PC-3 (cell line): ENCODE measurements at regions not wholly inside any gene's neighbourhood (a gene's known extent, or its start where the extent isn't known, plus 50 kb on each side); places are given as distances from the start of the nearest gene placed in this dataset.

Experiments used
- ATAC-seq: fragments of 200-7000 bp; cut with Tn5 transposase; 2 replicates; pipeline ENCODE4 v1.9.1; 2020; ENCODE audit warnings: mild to moderate bottlenecking, moderate library complexity
- BruUV-seq: library from RNA; stranded (reverse); fragments of 400-500 nt; replicated peaks from 2 replicates; lab custom pipeline; 2021; lab: Mats Ljungman, UMichigan
- CTCF ChIA-PET: fragments of 300-600 bp; sonication (Branson Sonifier 250); formaldehyde crosslinking; loops from one replicate; lab custom pipeline; 2022; ENCODE audit warnings: antibody characterized with exemption; lab: Charles Lee
- POLR2A ChIA-PET: fragments of 300-600 bp; sonication (Branson Sonifier 250); formaldehyde crosslinking; loops from one replicate; lab custom pipeline; 2022; ENCODE audit warnings: antibody characterized with exemption; ENCODE audit not compliant: unreplicated experiment; lab: Charles Lee
- DNase-seq: peaks from one replicate; pipeline ENCODE4 v3.0.0-alpha.2; 2015
- H2AFZ ChIP-seq: fragments of 300-600 bp; sonication (generic); 2 replicates; pipeline ENCODE4 v1.6.0; 2016; ENCODE audit warnings: antibody characterized with exemption, low read length
- H3F3A ChIP-seq: fragments of 300-600 bp; sonication (generic); one replicate; pipeline ENCODE4 v1.6.0; 2017; ENCODE audit warnings: antibody characterized with exemption, low read length, control low read depth, mild to moderate bottlenecking; ENCODE audit not compliant: unreplicated experiment
- H3K27ac ChIP-seq: fragments of 300-600 bp; sonication (generic); 2 replicates; pipeline ENCODE4 v1.5.1; 2016; ENCODE audit warnings: mild to moderate bottlenecking, low read length
- H3K27me3 ChIP-seq: fragments of 300-600 bp; sonication (generic); 2 replicates; pipeline ENCODE4 v1.6.1; 2016; ENCODE audit warnings: low read length, mixed read lengths
- H3K36me3 ChIP-seq: fragments of 300-600 bp; sonication (generic); 2 replicates; pipeline ENCODE4 v1.6.1; 2016; ENCODE audit warnings: low read depth, mixed run types, low read length, mixed read lengths
- H3K4me1 ChIP-seq: fragments of 300-600 bp; sonication (generic); 2 replicates; pipeline ENCODE4 v1.5.1; 2016; ENCODE audit warnings: low read length; ENCODE audit not compliant: insufficient read depth
- H3K4me2 ChIP-seq: fragments of 300-600 bp; sonication (generic); 2 replicates; pipeline ENCODE4 v1.6.0; 2016; ENCODE audit warnings: low read length
- H3K4me3 ChIP-seq: fragments of 300-600 bp; sonication (generic); 2 replicates; pipeline ENCODE4 v1.5.1; 2016; ENCODE audit warnings: mild to moderate bottlenecking, low read length, mixed read lengths
- H3K79me2 ChIP-seq: fragments of 300-600 bp; sonication (generic); 2 replicates; pipeline ENCODE4 v1.6.1; 2017; ENCODE audit warnings: low read length, mixed read lengths
- H3K9ac ChIP-seq: fragments of 300-600 bp; sonication (generic); 2 replicates; pipeline ENCODE4 v1.6.0; 2016; ENCODE audit warnings: mild to moderate bottlenecking, low read length
- H3K9me2 ChIP-seq: fragments of 300-600 bp; sonication (generic); replicated peaks from 2 replicates; pipeline ENCODE4 v1.6.1; 2016; ENCODE audit warnings: mixed run types, low read length, mixed read lengths
- H3K9me3 ChIP-seq: fragments of 300-600 bp; sonication (generic); 2 replicates; pipeline ENCODE4 v1.6.1; 2016; ENCODE audit warnings: low read length, mixed read lengths
- H4K20me1 ChIP-seq: fragments of 300-600 bp; sonication (generic); 2 replicates; pipeline ENCODE4 v1.6.1; 2016; ENCODE audit warnings: low read length, mixed read lengths
- EZH2 ChIP-seq: fragments of 300-600 bp; sonication (generic); IDR thresholded peaks from one replicate; pipeline ENCODE4 v1.6.1; 2017; ENCODE audit warnings: antibody characterized with exemption, mild to moderate bottlenecking, low read length; ENCODE audit not compliant: unreplicated experiment
- EZH2phosphoT487 ChIP-seq: fragments of 300-600 bp; sonication (generic); IDR thresholded peaks from 2 replicates; pipeline ENCODE4 v1.6.1; 2018; ENCODE audit warnings: mild to moderate bottlenecking, antibody characterized with exemption, low read length, borderline replicate concordance
- intact Hi-C: fragments of 100-400 bp; cut with micrococcal nuclease; formaldehyde crosslinking; loops from 2 replicates; pipeline ENCODE4 v1.9.0; 2023
- TF ChIP-seq, protein P1 (sequence below): fragments of 300-600 bp; sonication (generic); conservative IDR thresholded peaks from 2 replicates; pipeline ENCODE4 v1.5.1; 2017; ENCODE audit warnings: antibody characterized with exemption, low read depth, mild to moderate bottlenecking, low read length

DNA sequence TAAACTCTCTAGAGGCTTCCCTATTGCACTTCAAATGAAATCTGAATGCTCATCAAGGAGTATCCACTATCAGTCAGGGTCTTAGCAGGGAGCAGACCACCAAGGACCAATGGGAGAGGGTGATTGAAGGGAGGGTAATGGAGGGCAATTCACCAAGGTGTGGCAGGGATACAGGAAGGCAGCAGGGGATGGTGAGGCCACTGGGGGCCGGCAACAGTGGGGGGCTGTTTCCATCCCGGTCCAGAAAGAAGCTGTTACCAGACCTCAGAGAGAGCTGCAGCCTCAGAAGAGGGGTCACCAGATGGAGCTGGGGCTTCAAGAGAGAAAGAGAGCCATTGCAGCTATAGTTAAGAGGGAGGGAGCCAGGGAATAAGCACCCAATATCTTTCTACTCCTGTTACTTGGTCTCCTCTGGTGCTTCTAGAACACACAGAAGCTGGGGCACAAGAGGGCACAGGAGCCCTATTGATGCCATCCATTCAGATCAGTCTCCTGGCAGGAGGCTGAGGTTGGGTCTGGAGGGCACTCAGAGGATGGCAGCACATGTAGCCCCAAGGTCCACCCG is 417.6 kb downstream of the PTPRU start:
- H3K4me3 ChIP-seq, result no peak overlapping the region
- intact Hi-C loops, result loop anchor here (5.0 kb wide), 1 partner anchor 142 kb away; no protein-coding TSS in a partner anchor
- H3F3A ChIP-seq, result no peaks in the 10 kb centered on the region
- DNase-seq (no peak), ATAC-seq (no peak)
- H3K9ac ChIP-seq, result no peak overlapping the region
- CTCF ChIA-PET, result no interaction called here
- POLR2A ChIA-PET, result no interaction called here
- no peaks in the 10 kb centered on the region for H4K20me1 ChIP-seq
- H3K4me1 ChIP-seq, result peaks cover 21% of the 10 kb centered on the region
- H3K27ac ChIP-seq, result no peak overlapping the region
- H3K9me2 ChIP-seq, result no peaks in the 10 kb centered on the region
- TF ChIP-seq EZH2phosphoT487 (no peak), EZH2 (no peak)
- TF ChIP-seq, protein P1, sequence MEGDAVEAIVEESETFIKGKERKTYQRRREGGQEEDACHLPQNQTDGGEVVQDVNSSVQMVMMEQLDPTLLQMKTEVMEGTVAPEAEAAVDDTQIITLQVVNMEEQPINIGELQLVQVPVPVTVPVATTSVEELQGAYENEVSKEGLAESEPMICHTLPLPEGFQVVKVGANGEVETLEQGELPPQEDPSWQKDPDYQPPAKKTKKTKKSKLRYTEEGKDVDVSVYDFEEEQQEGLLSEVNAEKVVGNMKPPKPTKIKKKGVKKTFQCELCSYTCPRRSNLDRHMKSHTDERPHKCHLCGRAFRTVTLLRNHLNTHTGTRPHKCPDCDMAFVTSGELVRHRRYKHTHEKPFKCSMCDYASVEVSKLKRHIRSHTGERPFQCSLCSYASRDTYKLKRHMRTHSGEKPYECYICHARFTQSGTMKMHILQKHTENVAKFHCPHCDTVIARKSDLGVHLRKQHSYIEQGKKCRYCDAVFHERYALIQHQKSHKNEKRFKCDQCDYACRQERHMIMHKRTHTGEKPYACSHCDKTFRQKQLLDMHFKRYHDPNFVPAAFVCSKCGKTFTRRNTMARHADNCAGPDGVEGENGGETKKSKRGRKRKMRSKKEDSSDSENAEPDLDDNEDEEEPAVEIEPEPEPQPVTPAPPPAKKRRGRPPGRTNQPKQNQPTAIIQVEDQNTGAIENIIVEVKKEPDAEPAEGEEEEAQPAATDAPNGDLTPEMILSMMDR, result no peak
- H3K27me3 ChIP-seq, result no peaks in the 10 kb centered on the region
- no peak overlapping the region for H2AFZ ChIP-seq
- H3K79me2 ChIP-seq, result no peaks in the 10 kb centered on the region
- BruUV-seq, result no TSS peak
- no peaks in the 10 kb centered on the region for H3K36me3 ChIP-seq
- no peak overlapping the region for H3K4me2 ChIP-seq
- H3K9me3 ChIP-seq, result peaks cover under 1% of the 10 kb centered on the region; the same call in 1 of the 2 replicates

DNA sequence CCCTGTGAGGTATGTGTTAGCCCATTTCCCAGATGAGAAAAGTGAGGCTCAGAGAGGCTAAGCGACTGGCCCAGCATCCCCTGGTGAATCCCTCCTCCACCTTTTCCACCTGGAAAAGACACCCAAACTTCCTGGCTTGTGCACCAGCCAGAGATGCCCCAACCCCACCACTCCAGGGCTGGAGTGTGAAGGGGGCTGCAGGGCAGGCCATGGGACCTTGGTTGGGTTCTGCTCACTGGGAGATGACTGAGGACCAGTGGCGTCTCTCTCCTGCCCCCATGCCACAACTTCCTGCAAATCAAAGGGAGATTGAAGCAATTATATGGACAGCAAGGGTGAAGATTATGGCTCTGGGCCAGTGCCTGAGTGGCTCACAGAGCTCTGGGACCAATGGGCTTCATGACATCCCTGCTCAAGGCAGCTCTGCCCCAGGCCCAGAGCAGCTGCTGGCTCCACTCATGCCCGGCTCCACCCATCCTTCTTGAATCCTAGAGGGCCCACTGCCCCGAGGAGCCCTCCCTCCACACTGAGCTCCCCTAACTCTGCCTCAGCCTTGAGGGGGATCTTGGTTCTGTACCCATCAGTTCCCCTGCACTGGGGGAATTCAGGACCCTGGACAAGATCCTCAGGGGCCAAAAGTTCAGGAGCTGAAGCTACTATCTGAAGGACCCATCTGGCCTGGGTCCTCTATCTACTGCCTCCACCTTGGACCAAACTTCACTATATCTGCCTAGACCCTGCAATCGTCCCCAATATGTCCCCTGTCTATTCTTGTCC is 416.9 kb downstream of the PTPRU start:
- peaks cover 25% of the 10 kb centered on the region for H3K4me1 ChIP-seq
- DNase-seq, result no peak
- H3K27me3 ChIP-seq, result no peaks in the 10 kb centered on the region
- H3K9ac ChIP-seq, result no peak overlapping the region
- no TSS peak for BruUV-seq
- no peak for ATAC-seq
- no peaks in the 10 kb centered on the region for H3K79me2 ChIP-seq
- no peak overlapping the region for H3K4me3 ChIP-seq
- ChIA-PET CTCF (no interaction called here), POLR2A (no interaction called here)
- no peak overlapping the region for H3K27ac ChIP-seq
- H2AFZ ChIP-seq, result no peak overlapping the region
- no peak overlapping the region for H3K4me2 ChIP-seq
- H3F3A ChIP-seq, result no peaks in the 10 kb centered on the region
- H4K20me1 ChIP-seq, result no peaks in the 10 kb centered on the region
- intact Hi-C loops, result loop anchor here (5.0 kb wide), 1 partner anchor 141 kb away; no protein-coding TSS in a partner anchor
- H3K36me3 ChIP-seq, result no peaks in the 10 kb centered on the region
- no peak for TF ChIP-seq EZH2
- no peak for TF ChIP-seq EZH2phosphoT487
- TF ChIP-seq, protein P1, result no peak
- H3K9me3 ChIP-seq, result no peaks in the 10 kb centered on the region
- H3K9me2 ChIP-seq, result no peaks in the 10 kb centered on the region
